SK-N-SH (cell line): ENCODE measurements at regions not wholly inside any gene's neighbourhood (a gene's known extent, or its start where the extent isn't known, plus 50 kb on each side); places are given as distances from the start of the nearest gene placed in this dataset.
"Not testable (repeated sequence)": the region's sequence is repeated elsewhere in the genome, so short reads cannot be mapped to it uniquely, and the experiment has no call there.

Experiments
- CTCF ChIA-PET: fragments of 300-600, 350-600 bp; formaldehyde crosslinking; extraction: SDS; loops from one replicate; lab custom pipeline; 2021; lab: Yijun Ruan, JAX
- POLR2A ChIA-PET: fragments of 350-600 bp; sonication (Branson Sonifier 250); formaldehyde crosslinking; extraction: SDS; loops from one replicate; lab custom pipeline; 2020; ENCODE audit warnings: antibody characterized with exemption, inconsistent platforms; lab: Yijun Ruan, JAX
- DNase-seq: peaks from one replicate; pipeline ENCODE4 v3.0.0; 2012
- H2AFZ ChIP-seq: fragments of 200-600 bp; sonication (generic); 2 replicates; pipeline ENCODE4 v1.8.1; 2016; ENCODE audit warnings: antibody characterized with exemption, mild to moderate bottlenecking, low read depth
- H3F3A ChIP-seq: fragments of 200-600 bp; sonication (generic); replicated peaks from 2 replicates; pipeline ENCODE3; 2016; ENCODE audit warnings: antibody characterized with exemption, mild to moderate bottlenecking; ENCODE audit not compliant: insufficient read depth
- H3K27ac ChIP-seq, 2 experiments: fragments of 200-500 bp in 1 of 2; fragments of 200-600 bp in 1 of 2; sonication (Bioruptor generic) in 1 of 2; sonication (generic), shearing (Covaris generic) in 1 of 2; 2 replicates each; pipeline versions ENCODE4 v1.5.1 to v1.6.1; 2014 to 2016; ENCODE audit warnings: low read depth in 2 of 2, inconsistent platforms in 1 of 2, low read length in 1 of 2, mild to moderate bottlenecking in 1 of 2, mixed read lengths in 1 of 2
- H3K27me3 ChIP-seq: fragments of 200-600 bp; sonication (generic), shearing (Covaris generic); 2 replicates; pipeline ENCODE4 v1.6.1; 2016; ENCODE audit warnings: mixed run types; ENCODE audit not compliant: insufficient read depth
- H3K36me3 ChIP-seq, 2 experiments: fragments of 200-500 bp in 1 of 2; fragments of 200-600 bp in 1 of 2; sonication (Bioruptor generic) in 1 of 2; sonication (generic) in 1 of 2; replicated peaks in 1 of 2; 2 replicates each; pipeline versions ENCODE3 to v1.5.1; 2014 to 2016; ENCODE audit warnings: low read length in 1 of 2, mild to moderate bottlenecking in 1 of 2; ENCODE audit not compliant: insufficient read depth in 2 of 2, control insufficient read depth in 1 of 2
- H3K4me1 ChIP-seq, 2 experiments: fragments of 200-500 bp in 1 of 2; fragments of 200-600 bp in 1 of 2; sonication (Bioruptor generic) in 1 of 2; sonication (generic), shearing (Covaris generic) in 1 of 2; 2 replicates each; pipeline versions ENCODE4 v1.5.1 to v1.6.1; 2014 to 2016; ENCODE audit warnings: low read depth in 1 of 2, low read length in 1 of 2, mixed run types in 1 of 2; ENCODE audit not compliant: insufficient read depth in 2 of 2, control insufficient read depth in 1 of 2
- H3K4me2 ChIP-seq: fragments of 200-600 bp; sonication (generic), shearing (Covaris generic); 2 replicates; pipeline ENCODE4 v1.6.1; 2017; ENCODE audit warnings: mixed run types
- H3K4me3 ChIP-seq, 2 experiments: fragments of 200-500 bp in 1 of 2; fragments of 200-600 bp in 1 of 2; sonication (Bioruptor generic) in 1 of 2; sonication (generic), shearing (Covaris generic) in 1 of 2; 2 replicates each; pipeline versions ENCODE4 v1.5.1 to v1.8.1; 2014 to 2016; ENCODE audit warnings: low read depth in 2 of 2, inconsistent platforms in 1 of 2, low read length in 1 of 2, mild to moderate bottlenecking in 1 of 2, mixed read lengths in 1 of 2, moderate library complexity in 1 of 2
- H3K79me2 ChIP-seq: fragments of 200-600 bp; sonication (generic); 2 replicates; pipeline ENCODE4 v1.8.1; 2017; ENCODE audit warnings: mild to moderate bottlenecking; ENCODE audit not compliant: insufficient read depth
- H3K9ac ChIP-seq: fragments of 200-600 bp; sonication (generic); 2 replicates; pipeline ENCODE4 v1.6.1; 2017; ENCODE audit warnings: mixed run types
- H3K9me2 ChIP-seq: fragments of 200-600 bp; sonication (generic); 2 replicates; pipeline ENCODE4 v1.6.1; 2017; ENCODE audit warnings: mixed run types
- H3K9me3 ChIP-seq: fragments of 200-600 bp; sonication (generic); 2 replicates; pipeline ENCODE4 v1.6.1; 2017; ENCODE audit warnings: mixed run types, mild to moderate bottlenecking, moderate library complexity
- H4K20me1 ChIP-seq: fragments of 200-600 bp; sonication (generic); 2 replicates; pipeline ENCODE4 v1.6.1; 2017; ENCODE audit warnings: mild to moderate bottlenecking, mixed run types; ENCODE audit not compliant: insufficient read depth
- CHD2 ChIP-seq: fragments of 150-350 bp; IDR thresholded peaks from 2 replicates; pipeline ENCODE4 v1.6.1; 2018; ENCODE audit warnings: low read length; ENCODE audit not compliant: partially characterized antibody
- FOSL2 ChIP-seq: IDR thresholded peaks from 2 replicates; pipeline ENCODE4 v1.4.0; 2012; ENCODE audit warnings: low read depth, mild to moderate bottlenecking, moderate library complexity, borderline replicate concordance
- JUND ChIP-seq: IDR thresholded peaks from 2 replicates; pipeline ENCODE4 v1.4.0; 2012
- RXRA ChIP-seq: IDR thresholded peaks from 2 replicates; pipeline ENCODE4 v1.4.0; 2012; ENCODE audit warnings: low read depth, mild to moderate bottlenecking, borderline replicate concordance
- SMC3 ChIP-seq: IDR thresholded peaks from 2 replicates; pipeline ENCODE4 v1.6.1; 2012; ENCODE audit warnings: low read depth, low read length, improper control_type of control experiment
- TCF12 ChIP-seq: IDR thresholded peaks from 2 replicates; pipeline ENCODE4 v1.4.0; 2012
- TEAD4 ChIP-seq: IDR thresholded peaks from 2 replicates; pipeline ENCODE4 v1.4.0; 2012; ENCODE audit warnings: mild to moderate bottlenecking, borderline replicate concordance; ENCODE audit not compliant: insufficient read depth
- YY1 ChIP-seq: IDR thresholded peaks from 2 replicates; pipeline ENCODE4 v1.4.0; 2012; ENCODE audit warnings: low read depth, mild to moderate bottlenecking
- ZBTB33 ChIP-seq: IDR thresholded peaks from 2 replicates; pipeline ENCODE4 v1.4.0; 2012; ENCODE audit warnings: low read depth, borderline replicate concordance
- WGBS: methylation state at CpG from one replicate; pipeline ENCODE4 v1.1.6; 2017; ENCODE audit warnings: low lambda C conversion rate; 5-methylcytosine and 5-hydroxymethylcytosine counted together
- TF ChIP-seq, protein P1 (sequence below): fragments of 150-350 bp; IDR thresholded peaks from 2 replicates; pipeline ENCODE4 v1.6.1; 2016; ENCODE audit warnings: mild to moderate bottlenecking, low read depth, low read length

DNA sequence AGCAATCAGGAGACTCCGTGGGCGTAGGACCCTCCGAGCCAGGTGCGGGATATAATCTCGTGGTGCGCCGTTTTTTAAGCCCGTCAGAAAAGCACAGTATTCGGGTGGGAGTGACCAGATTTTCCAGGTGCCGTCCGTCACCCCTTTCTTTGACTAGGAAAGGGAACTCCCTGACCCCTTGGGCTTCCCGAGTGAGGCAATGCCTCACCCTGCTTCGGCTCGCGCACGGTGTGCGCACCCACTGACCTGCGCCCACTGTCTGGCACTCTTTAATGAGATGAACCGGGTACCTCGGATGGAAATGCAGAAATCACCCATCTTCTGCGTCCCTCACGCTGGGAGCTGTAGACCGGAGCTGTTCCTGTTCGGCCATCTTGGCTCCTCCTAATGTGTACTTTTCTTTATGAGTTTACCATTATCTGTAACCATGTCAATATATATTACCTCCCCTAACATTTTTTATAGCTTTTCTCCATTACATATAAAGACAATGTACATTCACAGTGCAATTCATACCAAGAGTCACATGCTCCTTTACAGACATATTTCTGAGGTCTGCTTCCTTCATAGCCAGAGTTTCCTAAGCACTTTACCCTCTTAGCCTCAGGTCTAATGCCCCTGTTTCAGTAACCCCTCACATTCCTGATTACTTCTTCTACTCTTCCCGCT, 71.4 kb upstream of the TLE4 start:
- H3K27me3 ChIP-seq, POLR2A ChIA-PET: not testable (repeated sequence)

GRCh38 chr9:79501546-79501945, 70.2 kb upstream of the TLE4 start:
- Histone ChIP-seq H3K9ac (no peak overlapping the region), H4K20me1 (no peaks in the 10 kb centered on the region), H3K36me3 (no peaks in the 10 kb centered on the region), H3F3A (no peaks in the 10 kb centered on the region), H3K4me2 (no peak overlapping the region), H3K27ac (no peak overlapping the region), H3K27me3 (no peaks in the 10 kb centered on the region), H3K4me3 (no peak overlapping the region), H3K79me2 (no peaks in the 10 kb centered on the region), H3K4me1 (peaks cover 0 to 3% of the 10 kb centered on the region in 2 experiments; a peak in 1 of 4 replicates), H2AFZ (no peak overlapping the region), H3K9me3 (no peaks in the 10 kb centered on the region), H3K9me2 (no peaks in the 10 kb centered on the region)
- WGBS = 91% methylated on average over 2 of the region's 2 CpGs
- ChIA-PET POLR2A (no interaction called here), CTCF (no interaction called here)
- TF ChIP-seq YY1 = no peak
- TF ChIP-seq JUND = no peak
- TF ChIP-seq SMC3 = no peak
- no peak for TF ChIP-seq ZBTB33
- no peak for TF ChIP-seq RXRA
- TF ChIP-seq TCF12 = no peak
- no peak for TF ChIP-seq TEAD4
- TF ChIP-seq, protein P1, sequence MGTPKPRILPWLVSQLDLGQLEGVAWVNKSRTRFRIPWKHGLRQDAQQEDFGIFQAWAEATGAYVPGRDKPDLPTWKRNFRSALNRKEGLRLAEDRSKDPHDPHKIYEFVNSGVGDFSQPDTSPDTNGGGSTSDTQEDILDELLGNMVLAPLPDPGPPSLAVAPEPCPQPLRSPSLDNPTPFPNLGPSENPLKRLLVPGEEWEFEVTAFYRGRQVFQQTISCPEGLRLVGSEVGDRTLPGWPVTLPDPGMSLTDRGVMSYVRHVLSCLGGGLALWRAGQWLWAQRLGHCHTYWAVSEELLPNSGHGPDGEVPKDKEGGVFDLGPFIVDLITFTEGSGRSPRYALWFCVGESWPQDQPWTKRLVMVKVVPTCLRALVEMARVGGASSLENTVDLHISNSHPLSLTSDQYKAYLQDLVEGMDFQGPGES = no peak
- DNase-seq = no peak

More for the DNA sequence above, 71.4 kb upstream of the TLE4 start:
- DNase-seq, H3K79me2 ChIP-seq, H4K20me1 ChIP-seq, H3K9me3 ChIP-seq, H3K9me2 ChIP-seq, H3K4me2 ChIP-seq, H3K36me3 ChIP-seq, H2AFZ ChIP-seq, H3K9ac ChIP-seq, H3K4me1 ChIP-seq, H3F3A ChIP-seq, H3K4me3 ChIP-seq, H3K27ac ChIP-seq, CTCF ChIA-PET: not testable (repeated sequence)
- WGBS = 81% methylated on average over 20 of the region's 25 CpGs

DNA sequence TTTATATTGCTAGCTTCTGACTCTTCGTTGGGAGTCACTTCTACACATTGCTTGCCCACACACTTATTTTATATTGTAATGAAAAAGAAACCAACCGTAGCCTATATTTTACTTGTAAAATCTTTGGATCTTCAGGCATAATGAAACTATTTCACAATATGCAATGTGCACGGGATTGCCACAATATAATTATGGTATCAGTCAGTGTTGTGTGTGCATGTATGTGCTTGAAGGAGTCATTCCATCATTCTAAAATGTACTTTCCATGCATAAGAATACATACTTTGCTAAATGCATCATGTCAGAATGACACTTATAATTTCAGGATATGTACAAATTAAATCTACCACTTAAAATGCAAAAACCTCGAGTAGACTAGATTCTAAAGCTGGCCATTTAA, 64.0 kb upstream of the TLE4 start:
- Histone ChIP-seq H3K9me2 (no peaks in the 10 kb centered on the region), H3K4me1 (no peaks in the 10 kb centered on the region), H3K4me3 (no peak overlapping the region), H3F3A (no peaks in the 10 kb centered on the region), H4K20me1 (no peaks in the 10 kb centered on the region), H3K9ac (no peak overlapping the region), H3K79me2 (no peaks in the 10 kb centered on the region), H3K4me2 (no peak overlapping the region), H3K36me3 (no peaks in the 10 kb centered on the region), H2AFZ (no peak overlapping the region), H3K27me3 (no peaks in the 10 kb centered on the region), H3K9me3 (no peaks in the 10 kb centered on the region), H3K27ac (no peak overlapping the region)
- WGBS = 52% methylated on average over 4 of the region's 4 CpGs
- TF ChIP-seq CHD2 (no peak), FOSL2 (no peak)
- no peak for DNase-seq
- ChIA-PET POLR2A (no interaction called here), CTCF (no interaction called here)
